A549 (cell line): ENCODE measurements at regions not wholly inside any gene's neighbourhood (a gene's known extent, or its start where the extent isn't known, plus 50 kb on each side); places are given as distances from the start of the nearest gene placed in this dataset.

Experiments
- ATAC-seq, 2 experiments: fragments of 200-7000 bp in 1 of 2; fragments of >200 bp in 1 of 2; cut with Nextera tagmentation in 1 of 2; cut with Tn5 transposase in 1 of 2; 3 replicates each; pipeline versions ENCODE4 v1.8.0 to v1.9.1; 2018 to 2020; ENCODE audit warnings: mild to moderate bottlenecking in 1 of 2, moderate library complexity in 1 of 2
- CTCF ChIA-PET: fragments of 300-600 bp; sonication (Branson Sonifier 250); formaldehyde crosslinking; extraction: SDS; loops from one replicate; lab custom pipeline; 2021; ENCODE audit warnings: antibody characterized with exemption, inconsistent platforms; lab: Yijun Ruan, JAX
- POLR2A ChIA-PET: fragments of 350-600 bp; formaldehyde crosslinking; extraction: SDS; loops from one replicate; lab custom pipeline; 2021; ENCODE audit warnings: antibody characterized with exemption, inconsistent platforms; lab: Yijun Ruan, JAX
- DNase-seq, 2 experiments: peaks; one replicate each; pipeline versions ENCODE4 v3.0.0 to v3.0.0-alpha.2; 2011 to 2016; ENCODE audit warnings: low read depth in 1 of 2, low spot score in 1 of 2
- FAIRE-seq: peaks from 2 replicates; lab custom pipeline; 2011; peaks lifted over from hg19 to GRCh38; lab: Jason Lieb, UNC
- H3K27ac ChIP-seq, 2 experiments: fragments of >200 bp; sonication (Bioruptor Twin); formaldehyde crosslinking; 3 replicates each; pipeline ENCODE4 v1.5.1; 2016 to 2017
- H3K4me1 ChIP-seq: fragments of >200 bp; sonication (Bioruptor Twin); formaldehyde crosslinking; 3 replicates; pipeline ENCODE4 v1.6.1; 2016
- H3K4me2 ChIP-seq: fragments of >200 bp; sonication (Bioruptor Twin); formaldehyde crosslinking; 3 replicates; pipeline ENCODE4 v1.6.1; 2016
- H3K4me3 ChIP-seq: fragments of >200 bp; sonication (Bioruptor Twin); formaldehyde crosslinking; 3 replicates; pipeline ENCODE4 v1.5.1; 2016
- H3K9me3 ChIP-seq: fragments of >200 bp; sonication (Bioruptor Twin); formaldehyde crosslinking; 3 replicates; pipeline ENCODE4 v1.6.1; 2016
- BHLHE40 ChIP-seq: IDR thresholded peaks from 2 replicates; pipeline ENCODE4 v1.6.1; 2012; ENCODE audit warnings: low read depth, low read length, inconsistent platforms
- CBX2 ChIP-seq: fragments of 200-600 bp; sonication (generic); IDR thresholded peaks from 2 replicates; pipeline ENCODE4 v1.6.1; 2016; ENCODE audit warnings: low read depth, mild to moderate bottlenecking, borderline replicate concordance
- CEBPB ChIP-seq, 2 experiments: fragments of >200 bp in 1 of 2; sonication (Bioruptor Twin) in 1 of 2; formaldehyde crosslinking in 1 of 2; IDR thresholded peaks; 2 replicates each; pipeline ENCODE4 v1.6.1; 2012 to 2016
- FOSB ChIP-seq: fragments of 250-450 bp; sonication (Bioruptor Pico); IDR thresholded peaks from 2 replicates; pipeline ENCODE4 v1.5.0; 2020; ENCODE audit warnings: mild to moderate bottlenecking, moderate library complexity
- FOSL2 ChIP-seq, 2 experiments: fragments of 450-650 bp in 1 of 2; fragments of >200 bp in 1 of 2; sonication (Bioruptor Twin) in 1 of 2; formaldehyde crosslinking; IDR thresholded peaks; 2 replicates each; pipeline versions ENCODE4 v1.5.0 to v1.6.1; 2016 to 2020; ENCODE audit warnings: mild to moderate bottlenecking in 1 of 2, moderate library complexity in 1 of 2
- GATA3 ChIP-seq: IDR thresholded peaks from 2 replicates; pipeline ENCODE4 v1.6.1; 2012; ENCODE audit warnings: borderline replicate concordance
- HDAC2 ChIP-seq: fragments of 200-600 bp; sonication (generic); IDR thresholded peaks from 2 replicates; pipeline ENCODE4 v1.6.1; 2016
- HOXA7 ChIP-seq: fragments of 250-450 bp; sonication (Bioruptor Pico); IDR thresholded peaks from 2 replicates; pipeline ENCODE4 v1.5.0; 2020; ENCODE audit warnings: mild to moderate bottlenecking, moderate library complexity
- HOXB5 ChIP-seq: fragments of 250-450 bp; sonication (Bioruptor Pico); IDR thresholded peaks from 2 replicates; pipeline ENCODE4 v1.5.0; 2020; ENCODE audit warnings: mild to moderate bottlenecking, moderate library complexity
- NFE2L2 ChIP-seq: fragments of 150-350 bp; conservative IDR thresholded peaks from 2 replicates; pipeline ENCODE4 v1.6.1; 2014; ENCODE audit warnings: low read length
- NR3C1 ChIP-seq: fragments of >200 bp; sonication (Bioruptor Twin); formaldehyde crosslinking; IDR thresholded peaks from 3 replicates; pipeline ENCODE4 v1.6.1; 2017
- POLR2A ChIP-seq: IDR thresholded peaks from 2 replicates; pipeline ENCODE4 v1.6.1; 2012; ENCODE audit warnings: mild to moderate bottlenecking, low read length
- POLR2AphosphoS2 ChIP-seq: conservative IDR thresholded peaks from 2 replicates; pipeline ENCODE4 v1.6.1; 2012; ENCODE audit warnings: low read length, improper control_type of control experiment, inconsistent platforms
- RARB ChIP-seq: fragments of 250-450 bp; sonication (Bioruptor Pico); IDR thresholded peaks from 2 replicates; pipeline ENCODE4 v1.8.0; 2021; ENCODE audit warnings: mild to moderate bottlenecking, moderate library complexity
- SREBF2 ChIP-seq: fragments of 450-650 bp; IDR thresholded peaks from 2 replicates; pipeline ENCODE4 v1.6.1; 2014; ENCODE audit warnings: mild to moderate bottlenecking, moderate library complexity
- TP53 ChIP-seq: fragments of 250-450 bp; sonication (Bioruptor Pico); IDR thresholded peaks from 2 replicates; pipeline ENCODE4 v1.5.0; 2021; ENCODE audit warnings: mild to moderate bottlenecking, moderate library complexity
- ZFP36 ChIP-seq: fragments of 450-650 bp; IDR thresholded peaks from 2 replicates; pipeline ENCODE4 v1.6.1; 2014; ENCODE audit warnings: borderline replicate concordance; ENCODE audit not compliant: partially characterized antibody
- ZNF302 ChIP-seq: fragments of 250-450 bp; sonication (Bioruptor Pico); IDR thresholded peaks from 2 replicates; pipeline ENCODE4 v1.9.0; 2021; ENCODE audit warnings: inconsistent platforms, mild to moderate bottlenecking, moderate library complexity
- ZSCAN20 ChIP-seq: fragments of 250-450 bp; sonication (Bioruptor Pico); IDR thresholded peaks from 2 replicates; pipeline ENCODE4 v1.8.0; 2022; ENCODE audit warnings: mild to moderate bottlenecking, moderate library complexity
- WGBS: methylation state at CpG from one replicate; pipeline ENCODE4 v1.1.6; 2017; ENCODE audit errors: missing lambda C conversion rate; 5-methylcytosine and 5-hydroxymethylcytosine counted together
- TF ChIP-seq, protein P1 (sequence below): IDR thresholded peaks from 2 replicates; pipeline ENCODE4 v1.6.1; 2012; ENCODE audit warnings: low read depth, borderline replicate concordance
- TF ChIP-seq, protein P2 (sequence below): fragments of >200 bp; sonication (Bioruptor Twin); formaldehyde crosslinking; IDR thresholded peaks from 2 replicates; pipeline ENCODE4 v1.6.1; 2016
- TF ChIP-seq, protein P3 (sequence below): fragments of >200 bp; sonication (Bioruptor Twin); formaldehyde crosslinking; IDR thresholded peaks from 3 replicates; pipeline ENCODE4 v1.5.1; 2016
- TF ChIP-seq, protein P4 (sequence below): fragments of 250-450 bp; sonication (Bioruptor Pico); IDR thresholded peaks from 2 replicates; pipeline ENCODE4 v1.5.0; 2020; ENCODE audit warnings: low read depth, mild to moderate bottlenecking, moderate library complexity
- TF ChIP-seq, protein P5 (sequence below): IDR thresholded peaks from 2 replicates; pipeline ENCODE4 v1.6.1; 2012
- TF ChIP-seq, protein P6 (sequence below): fragments of 450-650 bp; IDR thresholded peaks from 2 replicates; pipeline ENCODE4 v1.6.1; 2014; ENCODE audit warnings: antibody characterized with exemption
- TF ChIP-seq, protein P7 (sequence below): fragments of 200-600 bp; sonication (generic); IDR thresholded peaks from 2 replicates; pipeline ENCODE4 v1.6.1; 2016; ENCODE audit warnings: antibody characterized with exemption, mild to moderate bottlenecking, moderate library complexity

DNA sequence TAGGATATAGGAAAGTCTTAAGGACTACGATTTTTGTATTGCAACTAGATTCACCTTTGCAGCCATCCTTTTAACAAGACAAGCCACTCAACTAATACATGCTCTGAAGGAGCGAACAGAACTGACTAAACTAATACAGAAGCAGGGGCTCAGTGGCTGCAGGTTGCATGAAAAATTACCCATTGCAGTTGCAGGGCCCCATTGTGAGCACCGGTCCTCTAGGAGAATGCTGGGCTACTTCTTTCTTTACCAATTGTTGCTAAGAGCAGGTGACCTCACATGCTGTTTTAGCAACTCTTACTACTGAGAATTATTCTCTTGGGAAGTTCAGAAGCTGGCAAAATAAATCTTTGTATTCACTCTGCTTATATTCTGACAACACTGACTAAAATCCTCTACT lies 64.0 kb upstream of the ANKRD1 start:
- H3K4me3 ChIP-seq: no peak overlapping the region
- 60% methylated on average over 3 of the region's 3 CpGs for whole genome bisulfite sequencing
- TF ChIP-seq, protein P1, sequence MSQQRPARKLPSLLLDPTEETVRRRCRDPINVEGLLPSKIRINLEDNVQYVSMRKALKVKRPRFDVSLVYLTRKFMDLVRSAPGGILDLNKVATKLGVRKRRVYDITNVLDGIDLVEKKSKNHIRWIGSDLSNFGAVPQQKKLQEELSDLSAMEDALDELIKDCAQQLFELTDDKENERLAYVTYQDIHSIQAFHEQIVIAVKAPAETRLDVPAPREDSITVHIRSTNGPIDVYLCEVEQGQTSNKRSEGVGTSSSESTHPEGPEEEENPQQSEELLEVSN: no peak
- TF ChIP-seq, protein P2, sequence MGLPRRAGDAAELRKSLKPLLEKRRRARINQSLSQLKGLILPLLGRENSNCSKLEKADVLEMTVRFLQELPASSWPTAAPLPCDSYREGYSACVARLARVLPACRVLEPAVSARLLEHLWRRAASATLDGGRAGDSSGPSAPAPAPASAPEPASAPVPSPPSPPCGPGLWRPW: no peak
- TF ChIP-seq, protein P3, sequence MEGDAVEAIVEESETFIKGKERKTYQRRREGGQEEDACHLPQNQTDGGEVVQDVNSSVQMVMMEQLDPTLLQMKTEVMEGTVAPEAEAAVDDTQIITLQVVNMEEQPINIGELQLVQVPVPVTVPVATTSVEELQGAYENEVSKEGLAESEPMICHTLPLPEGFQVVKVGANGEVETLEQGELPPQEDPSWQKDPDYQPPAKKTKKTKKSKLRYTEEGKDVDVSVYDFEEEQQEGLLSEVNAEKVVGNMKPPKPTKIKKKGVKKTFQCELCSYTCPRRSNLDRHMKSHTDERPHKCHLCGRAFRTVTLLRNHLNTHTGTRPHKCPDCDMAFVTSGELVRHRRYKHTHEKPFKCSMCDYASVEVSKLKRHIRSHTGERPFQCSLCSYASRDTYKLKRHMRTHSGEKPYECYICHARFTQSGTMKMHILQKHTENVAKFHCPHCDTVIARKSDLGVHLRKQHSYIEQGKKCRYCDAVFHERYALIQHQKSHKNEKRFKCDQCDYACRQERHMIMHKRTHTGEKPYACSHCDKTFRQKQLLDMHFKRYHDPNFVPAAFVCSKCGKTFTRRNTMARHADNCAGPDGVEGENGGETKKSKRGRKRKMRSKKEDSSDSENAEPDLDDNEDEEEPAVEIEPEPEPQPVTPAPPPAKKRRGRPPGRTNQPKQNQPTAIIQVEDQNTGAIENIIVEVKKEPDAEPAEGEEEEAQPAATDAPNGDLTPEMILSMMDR: no peak
- no peak for TF ChIP-seq ZFP36
- TF ChIP-seq, protein P4, sequence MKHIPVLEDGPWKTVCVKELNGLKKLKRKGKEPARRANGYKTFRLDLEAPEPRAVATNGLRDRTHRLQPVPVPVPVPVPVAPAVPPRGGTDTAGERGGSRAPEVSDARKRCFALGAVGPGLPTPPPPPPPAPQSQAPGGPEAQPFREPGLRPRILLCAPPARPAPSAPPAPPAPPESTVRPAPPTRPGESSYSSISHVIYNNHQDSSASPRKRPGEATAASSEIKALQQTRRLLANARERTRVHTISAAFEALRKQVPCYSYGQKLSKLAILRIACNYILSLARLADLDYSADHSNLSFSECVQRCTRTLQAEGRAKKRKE (CRISPR knock-in tag): no peak
- TF ChIP-seq POLR2A: no peak
- TF ChIP-seq ZNF302 (CRISPR knock-in tag): no peak
- TF ChIP-seq HOXA7 (CRISPR knock-in tag): no peak
- no peak for TF ChIP-seq BHLHE40
- TF ChIP-seq, protein P5, sequence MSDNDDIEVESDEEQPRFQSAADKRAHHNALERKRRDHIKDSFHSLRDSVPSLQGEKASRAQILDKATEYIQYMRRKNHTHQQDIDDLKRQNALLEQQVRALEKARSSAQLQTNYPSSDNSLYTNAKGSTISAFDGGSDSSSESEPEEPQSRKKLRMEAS: no peak
- TF ChIP-seq CEBPB (IDR thresholded peaks at IDR 0.05): no peak
- TF ChIP-seq, protein P6, sequence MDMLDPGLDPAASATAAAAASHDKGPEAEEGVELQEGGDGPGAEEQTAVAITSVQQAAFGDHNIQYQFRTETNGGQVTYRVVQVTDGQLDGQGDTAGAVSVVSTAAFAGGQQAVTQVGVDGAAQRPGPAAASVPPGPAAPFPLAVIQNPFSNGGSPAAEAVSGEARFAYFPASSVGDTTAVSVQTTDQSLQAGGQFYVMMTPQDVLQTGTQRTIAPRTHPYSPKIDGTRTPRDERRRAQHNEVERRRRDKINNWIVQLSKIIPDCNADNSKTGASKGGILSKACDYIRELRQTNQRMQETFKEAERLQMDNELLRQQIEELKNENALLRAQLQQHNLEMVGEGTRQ: no peak
- TF ChIP-seq GATA3: no peak
- TF ChIP-seq SREBF2: no peak
- TF ChIP-seq, protein P7, sequence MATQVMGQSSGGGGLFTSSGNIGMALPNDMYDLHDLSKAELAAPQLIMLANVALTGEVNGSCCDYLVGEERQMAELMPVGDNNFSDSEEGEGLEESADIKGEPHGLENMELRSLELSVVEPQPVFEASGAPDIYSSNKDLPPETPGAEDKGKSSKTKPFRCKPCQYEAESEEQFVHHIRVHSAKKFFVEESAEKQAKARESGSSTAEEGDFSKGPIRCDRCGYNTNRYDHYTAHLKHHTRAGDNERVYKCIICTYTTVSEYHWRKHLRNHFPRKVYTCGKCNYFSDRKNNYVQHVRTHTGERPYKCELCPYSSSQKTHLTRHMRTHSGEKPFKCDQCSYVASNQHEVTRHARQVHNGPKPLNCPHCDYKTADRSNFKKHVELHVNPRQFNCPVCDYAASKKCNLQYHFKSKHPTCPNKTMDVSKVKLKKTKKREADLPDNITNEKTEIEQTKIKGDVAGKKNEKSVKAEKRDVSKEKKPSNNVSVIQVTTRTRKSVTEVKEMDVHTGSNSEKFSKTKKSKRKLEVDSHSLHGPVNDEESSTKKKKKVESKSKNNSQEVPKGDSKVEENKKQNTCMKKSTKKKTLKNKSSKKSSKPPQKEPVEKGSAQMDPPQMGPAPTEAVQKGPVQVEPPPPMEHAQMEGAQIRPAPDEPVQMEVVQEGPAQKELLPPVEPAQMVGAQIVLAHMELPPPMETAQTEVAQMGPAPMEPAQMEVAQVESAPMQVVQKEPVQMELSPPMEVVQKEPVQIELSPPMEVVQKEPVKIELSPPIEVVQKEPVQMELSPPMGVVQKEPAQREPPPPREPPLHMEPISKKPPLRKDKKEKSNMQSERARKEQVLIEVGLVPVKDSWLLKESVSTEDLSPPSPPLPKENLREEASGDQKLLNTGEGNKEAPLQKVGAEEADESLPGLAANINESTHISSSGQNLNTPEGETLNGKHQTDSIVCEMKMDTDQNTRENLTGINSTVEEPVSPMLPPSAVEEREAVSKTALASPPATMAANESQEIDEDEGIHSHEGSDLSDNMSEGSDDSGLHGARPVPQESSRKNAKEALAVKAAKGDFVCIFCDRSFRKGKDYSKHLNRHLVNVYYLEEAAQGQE: no peak
- TF ChIP-seq, all 56 proteins: peak for 0
- Histone ChIP-seq H3K9me3 (no peaks in the 10 kb centered on the region), H3K4me1 (no peaks in the 10 kb centered on the region), H3K4me2 (no peak overlapping the region), H3K27ac (no peak overlapping the region)
- no peak for DNase-seq
- no peak for ATAC-seq
- CTCF ChIA-PET: interaction anchor here (0.6 to 1.7 kb wide), 3 partner anchors 21 to 314 kb away, joined by 3 read pairs; no protein-coding TSS in a partner anchor
- POLR2A ChIA-PET: no interaction called here
- FAIRE-seq: no peak

DNA sequence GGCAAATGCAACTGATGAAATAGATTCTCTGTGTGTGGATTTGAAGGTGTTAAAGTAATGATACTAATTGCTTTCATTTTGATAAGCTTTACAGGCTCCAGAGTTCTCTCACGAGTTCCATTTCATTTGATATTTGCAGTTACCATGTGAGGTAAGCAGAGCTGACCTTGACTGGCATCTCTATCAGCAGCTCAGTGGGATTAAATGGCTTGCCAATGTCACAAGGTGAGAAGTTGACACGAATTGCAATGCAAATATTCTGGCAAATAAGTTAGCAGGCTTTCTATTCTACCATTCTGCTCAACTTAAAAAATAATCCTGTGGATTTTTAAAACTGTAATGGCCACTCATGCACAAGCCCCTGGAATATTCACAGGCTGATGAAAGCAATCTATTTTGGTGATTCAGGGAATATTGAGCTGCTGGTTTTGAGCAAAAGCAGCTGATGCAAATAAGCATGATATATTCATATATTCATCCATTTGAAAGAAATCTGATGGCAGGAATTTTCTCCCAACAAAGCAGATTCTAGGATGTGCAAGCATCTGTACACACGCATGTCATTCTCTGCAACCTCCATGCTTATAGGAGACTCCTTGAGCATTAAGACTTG lies 64.5 kb upstream of the ANKRD1 start:
- no peak overlapping the region for H3K4me2 ChIP-seq
- no peak overlapping the region for H3K27ac ChIP-seq
- no peak overlapping the region for H3K4me3 ChIP-seq
- WGBS: 43% methylated on average over 3 of the region's 3 CpGs
- no peaks in the 10 kb centered on the region for H3K9me3 ChIP-seq
- no peaks in the 10 kb centered on the region for H3K4me1 ChIP-seq
- ChIA-PET CTCF (interaction anchor here (0.6 to 1.7 kb wide), 5 partner anchors 11 to 313 kb away, joined by 3 read pairs; no protein-coding TSS in a partner anchor), POLR2A (no interaction called here)
- DNase-seq (no peak), ATAC-seq (no peak), FAIRE-seq (no peak)
- TF ChIP-seq HOXB5 (CRISPR knock-in tag) (no peak), FOSB (CRISPR knock-in tag) (no peak), NFE2L2 (no peak), CBX2 (no peak), FOSL2 (IDR thresholded peaks at IDR 0.05) (no peak), FOSL2 (CRISPR knock-in tag; IDR thresholded peaks at IDR 0.05) (no peak), RARB (CRISPR knock-in tag) (no peak), ZSCAN20 (CRISPR knock-in tag) (no peak), NR3C1 (no peak), TP53 (CRISPR knock-in tag) (no peak), POLR2AphosphoS2 (no peak), HDAC2 (no peak)
- TF ChIP-seq, protein P6: no peak
- TF ChIP-seq, protein P3: no peak
